Lower leg skin (tissue), 4 donors: ENCODE measurements at regions not wholly inside any gene's neighbourhood (a gene's known extent, or its start where the extent isn't known, plus 50 kb on each side); places are given as distances from the start of the nearest gene placed in this dataset.

Experiments used
- DNase-seq, 2 donors: peaks; one replicate each; pipeline ENCODE4 v3.0.0-alpha.2; 2019; ENCODE audit warnings: low spot score in 2 of 2
- H3K4me3 ChIP-seq: fragments of 200-600 bp; sonication (generic); 2 replicates; pipeline ENCODE4 v1.5.1; 2017; ENCODE audit warnings: mild to moderate bottlenecking, low read depth; ENCODE audit not compliant: poor library complexity, severe bottlenecking
- POLR2A ChIP-seq, 2 donors: fragments of 450-650 bp; IDR thresholded peaks; one replicate each; pipeline ENCODE4 v1.6.1; 2016 to 2017; ENCODE audit warnings: antibody characterized with exemption in 2 of 2, mild to moderate bottlenecking in 1 of 2, moderate library complexity in 1 of 2
- WGBS, 2 donors: methylation state at CpG; one replicate each; pipeline ENCODE4 v1.1.5; 2018; 5-methylcytosine and 5-hydroxymethylcytosine counted together
- intact Hi-C: fragments of 100-400 bp; cut with DNase I; formaldehyde crosslinking; loops from one replicate; pipeline ENCODE4 v1.15.0; 2023; ENCODE audit warnings: low total_unique reads
- TF ChIP-seq, protein P1 (sequence below), 3 donors: fragments of 450-650 bp; IDR thresholded peaks; one replicate each; pipeline ENCODE4 v1.5.1; 2016; ENCODE audit warnings: antibody characterized with exemption in 3 of 3, mild to moderate bottlenecking in 3 of 3, moderate library complexity in 2 of 3

DNA sequence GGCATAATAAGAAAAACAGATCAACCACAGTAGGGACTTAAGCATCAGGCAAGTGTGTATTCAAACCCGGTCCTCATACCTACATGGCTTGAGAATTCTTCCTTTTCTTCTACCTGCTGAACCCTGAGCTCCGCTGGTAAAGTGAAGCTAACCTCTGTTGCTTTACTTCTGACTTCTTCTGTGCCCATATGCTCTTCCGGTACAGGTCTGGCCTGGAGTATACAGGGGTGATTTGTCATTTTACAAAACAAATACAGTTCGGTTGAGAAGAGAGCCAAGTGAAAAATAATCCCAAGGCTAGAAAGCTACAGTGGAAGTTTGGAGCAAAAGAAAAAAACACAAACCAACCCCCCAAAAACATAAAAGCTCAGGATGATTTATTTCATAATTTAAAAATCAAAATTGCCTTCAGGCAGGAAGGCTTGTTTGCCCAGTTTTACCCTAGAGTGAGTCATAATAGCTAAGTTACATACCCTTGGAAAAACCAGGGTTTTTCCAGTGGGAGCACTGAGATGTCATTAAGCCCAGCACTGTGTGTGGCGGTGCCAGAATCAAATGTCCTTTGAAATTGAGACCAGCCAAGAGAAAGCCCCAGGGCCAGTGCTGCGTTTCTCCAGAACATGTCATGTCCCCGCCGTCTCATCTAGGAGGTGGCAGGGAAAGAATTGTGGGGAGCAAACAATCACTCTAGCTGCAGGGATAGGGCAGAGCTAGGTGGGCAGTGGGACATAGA lies 305.5 kb upstream of the ISX start:
- no peak for TF ChIP-seq POLR2A (IDR thresholded peaks at IDR 0.05)
- TF ChIP-seq, protein P1, sequence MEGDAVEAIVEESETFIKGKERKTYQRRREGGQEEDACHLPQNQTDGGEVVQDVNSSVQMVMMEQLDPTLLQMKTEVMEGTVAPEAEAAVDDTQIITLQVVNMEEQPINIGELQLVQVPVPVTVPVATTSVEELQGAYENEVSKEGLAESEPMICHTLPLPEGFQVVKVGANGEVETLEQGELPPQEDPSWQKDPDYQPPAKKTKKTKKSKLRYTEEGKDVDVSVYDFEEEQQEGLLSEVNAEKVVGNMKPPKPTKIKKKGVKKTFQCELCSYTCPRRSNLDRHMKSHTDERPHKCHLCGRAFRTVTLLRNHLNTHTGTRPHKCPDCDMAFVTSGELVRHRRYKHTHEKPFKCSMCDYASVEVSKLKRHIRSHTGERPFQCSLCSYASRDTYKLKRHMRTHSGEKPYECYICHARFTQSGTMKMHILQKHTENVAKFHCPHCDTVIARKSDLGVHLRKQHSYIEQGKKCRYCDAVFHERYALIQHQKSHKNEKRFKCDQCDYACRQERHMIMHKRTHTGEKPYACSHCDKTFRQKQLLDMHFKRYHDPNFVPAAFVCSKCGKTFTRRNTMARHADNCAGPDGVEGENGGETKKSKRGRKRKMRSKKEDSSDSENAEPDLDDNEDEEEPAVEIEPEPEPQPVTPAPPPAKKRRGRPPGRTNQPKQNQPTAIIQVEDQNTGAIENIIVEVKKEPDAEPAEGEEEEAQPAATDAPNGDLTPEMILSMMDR (IDR thresholded peaks at IDR 0.05), result no peak
- intact Hi-C loops, result no loop called here

DNA sequence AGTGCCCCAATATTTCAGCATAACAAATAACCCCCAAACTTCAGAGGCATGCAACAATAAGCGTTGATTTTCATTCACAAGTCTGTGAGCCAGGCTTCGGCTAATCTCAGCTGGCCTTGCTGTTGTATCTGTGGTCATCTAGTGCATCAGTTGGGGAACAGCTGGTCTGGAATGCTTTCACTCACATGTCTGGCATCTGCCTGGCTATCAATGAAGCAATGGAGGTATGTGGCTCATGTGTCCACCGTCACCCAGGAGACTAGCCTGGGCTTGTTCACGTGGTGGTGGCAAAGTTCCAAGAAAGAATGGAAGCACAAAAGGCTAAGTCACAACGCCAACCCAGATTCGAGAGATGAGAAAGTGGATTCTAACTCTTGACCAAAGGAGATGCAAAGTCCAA lies 304.8 kb upstream of the ISX start:
- no peak overlapping the region for H3K4me3 ChIP-seq
- intact Hi-C loops, result no loop called here
- WGBS, 2 donors, result 60 to 62% methylated on average over 6 of the region's 6 CpGs
- no peak for TF ChIP-seq POLR2A (IDR thresholded peaks at IDR 0.05)
- TF ChIP-seq, protein P1 (IDR thresholded peaks at IDR 0.05), result no peak
- DNase-seq, result no peak

More for the DNA sequence above, 305.5 kb upstream of the ISX start:
- DNase-seq, result no peak
- no peak overlapping the region for H3K4me3 ChIP-seq
- 39 to 46% methylated on average over 8 of the region's 8 CpGs for WGBS, 2 donors

DNA sequence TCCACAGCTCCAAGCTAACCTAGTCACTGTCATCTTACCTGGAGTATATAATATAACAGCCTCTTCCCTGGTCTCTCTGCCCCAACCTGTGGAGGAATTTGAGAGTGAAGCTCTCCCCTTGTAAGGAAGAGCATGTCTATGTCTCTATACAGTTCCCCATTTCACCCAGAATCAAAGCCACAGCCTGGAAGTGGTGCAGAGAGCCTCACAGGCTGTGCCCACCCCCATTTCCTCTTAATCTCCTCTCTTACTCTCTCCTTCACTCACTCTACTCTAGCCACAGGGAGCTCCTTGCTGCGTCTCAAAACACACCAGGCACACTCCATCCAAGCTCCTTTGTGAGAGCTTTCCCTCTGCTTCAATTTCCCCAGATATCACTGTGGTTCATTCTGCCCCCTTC lies 302.5 kb upstream of the ISX start:
- DNase-seq, result no peak
- TF ChIP-seq POLR2A (IDR thresholded peaks at IDR 0.05), result no peak
- TF ChIP-seq, protein P1 (IDR thresholded peaks at IDR 0.05), result no peak
- H3K4me3 ChIP-seq, result no peak overlapping the region
- intact Hi-C loops, result no loop called here
- 39 to 48% methylated on average over 1 of the region's 1 CpG for WGBS, 2 donors

DNA sequence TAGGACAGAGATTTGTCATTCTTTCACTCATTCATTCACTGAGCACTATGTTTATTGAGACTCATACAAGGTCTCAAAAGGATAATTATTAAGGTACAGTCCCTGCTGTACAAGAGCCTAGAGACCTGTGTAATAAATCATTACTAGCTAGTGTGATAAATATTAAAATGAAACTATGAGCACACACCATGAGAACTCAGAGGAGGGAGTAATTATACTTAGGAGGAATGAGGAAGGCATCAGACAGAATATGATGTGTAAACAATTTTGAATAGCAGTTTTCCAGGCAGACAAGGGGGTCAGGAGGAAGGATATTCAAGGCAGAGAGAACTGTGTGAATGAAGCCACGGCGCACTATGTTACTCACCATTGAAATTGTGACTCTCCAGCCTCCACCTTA lies 300.8 kb upstream of the ISX start:
- WGBS, 2 donors, result 85 to 91% methylated on average over 2 of the region's 2 CpGs
- no peak overlapping the region for H3K4me3 ChIP-seq
- TF ChIP-seq, protein P1 (IDR thresholded peaks at IDR 0.05), result no peak
- TF ChIP-seq POLR2A (IDR thresholded peaks at IDR 0.05), result no peak
- intact Hi-C loops, result no loop called here
- no peak for DNase-seq

DNA sequence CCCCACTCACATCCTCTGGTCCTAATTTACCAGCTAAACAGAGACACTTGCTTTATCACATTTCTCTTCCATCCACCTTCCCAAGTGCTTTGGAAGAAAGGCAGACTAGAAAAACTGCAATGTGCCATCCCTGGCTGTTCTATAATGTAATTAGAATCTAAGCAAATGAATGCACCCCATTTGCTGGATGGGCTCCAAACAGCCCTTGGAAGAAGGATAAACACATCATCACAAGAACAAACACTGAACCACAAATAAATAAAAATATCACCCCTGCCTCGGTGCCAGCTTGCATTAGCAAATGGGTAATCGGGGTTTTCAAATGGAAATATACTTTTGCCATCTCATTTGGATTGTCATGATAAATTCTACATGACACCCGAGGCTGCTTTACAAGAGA lies 296.6 kb upstream of the ISX start:
- no peak overlapping the region for H3K4me3 ChIP-seq
- intact Hi-C loops, result no loop called here
- no peak for DNase-seq
- TF ChIP-seq POLR2A (IDR thresholded peaks at IDR 0.05), result no peak
- TF ChIP-seq, protein P1 (IDR thresholded peaks at IDR 0.05), result no peak
- WGBS, 2 donors, result 74 to 81% methylated on average over 3 of the region's 3 CpGs

DNA sequence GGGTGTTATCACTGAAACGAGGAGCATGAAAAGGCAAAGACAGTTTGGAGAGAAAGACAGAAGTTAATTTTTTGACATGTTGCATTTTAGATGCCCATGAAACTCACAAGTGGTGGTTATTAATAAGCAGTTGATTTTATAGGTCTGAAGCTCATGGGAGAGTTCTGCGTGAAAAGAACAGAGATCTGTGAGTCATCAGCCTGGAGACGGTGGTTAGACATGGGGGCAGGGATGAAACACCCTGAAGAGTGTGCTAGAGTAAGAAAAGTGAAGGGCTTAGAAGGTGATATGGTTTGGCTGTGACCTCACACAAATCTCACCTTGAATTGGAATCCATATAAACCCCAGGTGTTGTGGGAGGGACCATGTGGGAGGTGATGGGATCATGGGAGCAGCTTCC lies 289.1 kb upstream of the ISX start:
- WGBS, 2 donors, result 58 to 63% methylated on average over 3 of the region's 3 CpGs
- no peak for DNase-seq
- intact Hi-C loops, result no loop called here
- no peak overlapping the region for H3K4me3 ChIP-seq
- no peak for TF ChIP-seq POLR2A (IDR thresholded peaks at IDR 0.05)
- TF ChIP-seq, protein P1 (IDR thresholded peaks at IDR 0.05), result no peak
